IMR-90 (cell line): ENCODE measurements at regions not wholly inside any gene's neighbourhood (a gene's known extent, or its start where the extent isn't known, plus 50 kb on each side); places are given as distances from the start of the nearest gene placed in this dataset.

Source experiments
- ATAC-seq: fragments of 200-7000 bp; cut with Tn5 transposase; 2 replicates; pipeline ENCODE4 v1.9.1; 2020; ENCODE audit warnings: low read depth, mild to moderate bottlenecking, moderate library complexity
- BruUV-seq: library from RNA; stranded (reverse); fragments of 400-500 nt; replicated peaks from 2 replicates; lab custom pipeline; 2021; lab: Mats Ljungman, UMichigan
- CTCF ChIA-PET: fragments of 300-600 bp; formaldehyde crosslinking; extraction: SDS; loops from one replicate; lab custom pipeline; 2021; ENCODE audit warnings: antibody characterized with exemption; lab: Yijun Ruan, JAX
- POLR2A ChIA-PET: fragments of 300-600 bp; sonication (Branson Sonifier 250); formaldehyde crosslinking; loops from one replicate; lab custom pipeline; 2022; ENCODE audit warnings: antibody characterized with exemption; ENCODE audit not compliant: unreplicated experiment; lab: Charles Lee
- DNase-seq: peaks from one replicate; pipeline ENCODE4 v3.0.0; 2013
- H2AFZ ChIP-seq: replicated peaks from 2 replicates; pipeline ENCODE3; 2013; ENCODE audit warnings: low read length, mild to moderate bottlenecking; ENCODE audit not compliant: poor library complexity
- H2AK5ac ChIP-seq: 2 replicates; pipeline ENCODE4 v1.6.1; 2013; ENCODE audit warnings: low read depth, low read length, inconsistent platforms
- H2AK9ac ChIP-seq: replicated peaks from 2 replicates; pipeline ENCODE3; 2013; ENCODE audit warnings: mild to moderate bottlenecking, low read depth, low read length, moderate library complexity; ENCODE audit not compliant: poor library complexity
- H2BK120ac ChIP-seq: 2 replicates; pipeline ENCODE4 v1.6.1; 2013; ENCODE audit warnings: low read depth, low read length, inconsistent platforms
- H2BK15ac ChIP-seq: 3 replicates; pipeline ENCODE4 v1.6.1; 2013; ENCODE audit warnings: low read depth, low read length, inconsistent platforms
- H2BK20ac ChIP-seq: 2 replicates; pipeline ENCODE4 v1.6.1; 2013; ENCODE audit warnings: low read depth, mild to moderate bottlenecking, inconsistent platforms, low read length, moderate library complexity
- H2BK5ac ChIP-seq: 2 replicates; pipeline ENCODE4 v1.6.1; 2013; ENCODE audit warnings: mild to moderate bottlenecking, low read depth, low read length, inconsistent platforms; ENCODE audit not compliant: poor library complexity, severe bottlenecking
- H3K14ac ChIP-seq: replicated peaks from 2 replicates; pipeline ENCODE4 v1.6.1; 2013; ENCODE audit warnings: low read depth, low read length, inconsistent platforms
- H3K18ac ChIP-seq: 2 replicates; pipeline ENCODE4 v1.6.1; 2013; ENCODE audit warnings: low read depth, low read length, control low read depth
- H3K23ac ChIP-seq: 2 replicates; pipeline ENCODE4 v1.6.1; 2013; ENCODE audit warnings: low read depth, low read length, inconsistent platforms
- H3K27ac ChIP-seq: 2 replicates; pipeline ENCODE4 v1.5.1; 2013; ENCODE audit warnings: mild to moderate bottlenecking, control low read depth, low read length; ENCODE audit not compliant: insufficient read depth
- H3K27me3 ChIP-seq: 2 replicates; pipeline ENCODE4 v1.6.1; 2013; ENCODE audit warnings: low read length; ENCODE audit not compliant: control insufficient read depth, insufficient read depth
- H3K36me3 ChIP-seq: 2 replicates; pipeline ENCODE4 v1.6.1; 2013; ENCODE audit warnings: low read length, mixed read lengths; ENCODE audit not compliant: control insufficient read depth, insufficient read depth
- H3K4ac ChIP-seq: 2 replicates; pipeline ENCODE4 v1.6.1; 2013; ENCODE audit warnings: low read depth, low read length, inconsistent platforms
- H3K4me1 ChIP-seq: 2 replicates; pipeline ENCODE4 v1.6.1; 2013; ENCODE audit warnings: low read length, mixed read lengths; ENCODE audit not compliant: control insufficient read depth, insufficient read depth
- H3K4me2 ChIP-seq: 2 replicates; pipeline ENCODE4 v1.6.1; 2013; ENCODE audit warnings: low read depth, mild to moderate bottlenecking, control low read depth, low read length, moderate library complexity
- H3K4me3 ChIP-seq: 2 replicates; pipeline ENCODE4 v1.5.1; 2013; ENCODE audit warnings: low read depth, mild to moderate bottlenecking, control low read depth, low read length, moderate library complexity; ENCODE audit not compliant: insufficient read depth
- H3K56ac ChIP-seq: 2 replicates; pipeline ENCODE4 v1.6.1; 2013; ENCODE audit warnings: low read length, inconsistent platforms; ENCODE audit not compliant: insufficient read depth; ENCODE audit errors: extremely low read depth
- H3K79me1 ChIP-seq, 2 experiments: 2 replicates each; pipeline ENCODE4 v1.6.1; 2013; ENCODE audit warnings: low read length in 2 of 2, inconsistent platforms in 1 of 2, low read depth in 1 of 2
- H3K9ac ChIP-seq: 2 replicates; pipeline ENCODE4 v1.6.1; 2013; ENCODE audit warnings: low read depth, low read length, control low read depth
- H3K9me1 ChIP-seq: 2 replicates; pipeline ENCODE4 v1.6.1; 2013; ENCODE audit warnings: low read length, inconsistent platforms; ENCODE audit not compliant: insufficient read depth
- H3K9me3 ChIP-seq: 2 replicates; pipeline ENCODE4 v1.6.1; 2013; ENCODE audit warnings: low read length; ENCODE audit not compliant: control insufficient read depth, insufficient read depth
- H4K20me1 ChIP-seq: 2 replicates; pipeline ENCODE4 v1.6.1; 2013; ENCODE audit warnings: low read length, inconsistent platforms; ENCODE audit not compliant: insufficient read depth
- H4K5ac ChIP-seq: 2 replicates; pipeline ENCODE4 v1.6.1; 2013; ENCODE audit warnings: mild to moderate bottlenecking, low read depth, low read length, control low read depth
- H4K8ac ChIP-seq, 2 experiments: 2 replicates each; pipeline ENCODE4 v1.6.1; 2013; ENCODE audit warnings: low read depth in 2 of 2, low read length in 2 of 2, control low read depth in 1 of 2, inconsistent platforms in 1 of 2
- H4K91ac ChIP-seq: 2 replicates; pipeline ENCODE4 v1.6.1; 2013; ENCODE audit warnings: low read depth, low read length, inconsistent platforms; ENCODE audit not compliant: insufficient read depth
- BHLHE40 ChIP-seq: fragments of 150-350 bp; IDR thresholded peaks from 2 replicates; pipeline ENCODE4 v1.6.1; 2016; ENCODE audit warnings: mild to moderate bottlenecking, low read depth, low read length
- MAFK ChIP-seq: IDR thresholded peaks from 2 replicates; pipeline ENCODE4 v1.6.1; 2012; ENCODE audit warnings: low read depth, low read length, improper control_type of control experiment
- NFE2L2 ChIP-seq: fragments of 150-350 bp; IDR thresholded peaks from 2 replicates; pipeline ENCODE4 v1.6.1; 2016; ENCODE audit warnings: low read depth, mild to moderate bottlenecking, low read length
- WGBS, 2 experiments: methylation state at CpG; one replicate each; pipeline versions ENCODE4 v1.1.5 to v1.1.7; 2013; ENCODE audit warnings: missing lambda C conversion rate in 2 of 2; ENCODE audit not compliant: insufficient read length in 1 of 2; ENCODE audit errors: extremely low coverage in 2 of 2; 5-methylcytosine and 5-hydroxymethylcytosine counted together
- dilution Hi-C: fragments of 300-500 bp; cut with HindIII; formaldehyde crosslinking; loops from one replicate; pipeline ENCODE4 v1.14.3; 2018; ENCODE audit warnings: low sequenced_read_pairs; ENCODE audit not compliant: unreplicated experiment
- in situ Hi-C: fragments of 300-500 bp; cut with MboI; formaldehyde crosslinking; loops from 3 replicates; pipeline ENCODE4 v1.14.3; 2019; ENCODE audit warnings: low sequenced_read_pairs, inconsistent platforms, mixed read lengths
- intact Hi-C: fragments of 100-400 bp; cut with micrococcal nuclease; formaldehyde crosslinking; loops from 2 replicates; pipeline ENCODE4 v1.10.0; 2022
- TF ChIP-seq, protein P1 (sequence below): conservative IDR thresholded peaks from 2 replicates; pipeline ENCODE4 v1.5.1; 2012; ENCODE audit warnings: mild to moderate bottlenecking, low read depth, low read length, improper control_type of control experiment

DNA sequence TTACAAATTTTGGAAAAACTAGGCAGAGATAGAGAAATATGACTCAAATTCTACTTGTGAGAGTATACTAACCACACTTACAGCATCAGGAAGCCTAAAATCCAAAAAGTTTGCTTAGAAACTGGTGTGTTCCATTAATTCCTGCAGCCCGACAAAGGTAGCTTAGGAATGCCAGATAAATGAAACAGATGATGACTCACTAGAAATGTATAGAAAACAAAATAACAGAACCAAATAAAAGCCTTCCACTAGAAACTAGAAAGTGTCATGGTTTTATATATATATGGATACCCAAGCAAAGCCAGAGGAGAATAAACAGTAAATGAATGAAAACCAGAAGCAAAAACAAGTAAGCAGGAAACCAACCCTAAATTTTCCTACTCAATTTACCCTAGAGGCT, 272.2 kb upstream of the PRDM9 start:
- Histone ChIP-seq H3K18ac (no peak overlapping the region), H3K4me3 (no peak overlapping the region), H3K36me3 (no peaks in the 10 kb centered on the region), H4K8ac (no peak overlapping the region), H3K23ac (no peak overlapping the region), H3K27me3 (no peaks in the 10 kb centered on the region), H3K27ac (no peak overlapping the region), H2BK15ac (no peak overlapping the region), H3K14ac (no peak overlapping the region), H4K20me1 (no peaks in the 10 kb centered on the region), H2AFZ (no peak overlapping the region), H2AK5ac (no peak overlapping the region), H3K9me3 (0 out of 2 replicates have a peak, but pooled peaks cover 2% of the 10 kb centered on the region), H3K4me2 (no peak overlapping the region), H3K56ac (no peak overlapping the region), H4K5ac (no peak overlapping the region), H2BK20ac (no peak overlapping the region), H2BK5ac (no peak overlapping the region), H3K79me1 (no peaks in the 10 kb centered on the region), H3K9me1 (no peaks in the 10 kb centered on the region), H2BK120ac (no peak overlapping the region), H3K4ac (no peak overlapping the region), H3K4me1 (no peaks in the 10 kb centered on the region), H2AK9ac (no peak overlapping the region), H3K9ac (no peak overlapping the region), H4K91ac (no peak overlapping the region)
- ChIA-PET CTCF (no interaction called here), POLR2A (no interaction called here)
- no peak for DNase-seq
- ATAC-seq = no peak
- no peak for TF ChIP-seq MAFK
- no peak for TF ChIP-seq NFE2L2
- TF ChIP-seq, protein P1, sequence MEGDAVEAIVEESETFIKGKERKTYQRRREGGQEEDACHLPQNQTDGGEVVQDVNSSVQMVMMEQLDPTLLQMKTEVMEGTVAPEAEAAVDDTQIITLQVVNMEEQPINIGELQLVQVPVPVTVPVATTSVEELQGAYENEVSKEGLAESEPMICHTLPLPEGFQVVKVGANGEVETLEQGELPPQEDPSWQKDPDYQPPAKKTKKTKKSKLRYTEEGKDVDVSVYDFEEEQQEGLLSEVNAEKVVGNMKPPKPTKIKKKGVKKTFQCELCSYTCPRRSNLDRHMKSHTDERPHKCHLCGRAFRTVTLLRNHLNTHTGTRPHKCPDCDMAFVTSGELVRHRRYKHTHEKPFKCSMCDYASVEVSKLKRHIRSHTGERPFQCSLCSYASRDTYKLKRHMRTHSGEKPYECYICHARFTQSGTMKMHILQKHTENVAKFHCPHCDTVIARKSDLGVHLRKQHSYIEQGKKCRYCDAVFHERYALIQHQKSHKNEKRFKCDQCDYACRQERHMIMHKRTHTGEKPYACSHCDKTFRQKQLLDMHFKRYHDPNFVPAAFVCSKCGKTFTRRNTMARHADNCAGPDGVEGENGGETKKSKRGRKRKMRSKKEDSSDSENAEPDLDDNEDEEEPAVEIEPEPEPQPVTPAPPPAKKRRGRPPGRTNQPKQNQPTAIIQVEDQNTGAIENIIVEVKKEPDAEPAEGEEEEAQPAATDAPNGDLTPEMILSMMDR = no peak
- TF ChIP-seq BHLHE40 = no peak
- WGBS, 2 experiments = no CpG with 5 or more reads among the region's 1 CpG
- intact Hi-C loops = no loop called here
- dilution Hi-C loops = no loop called here
- no TSS peak for BruUV-seq
- in situ Hi-C loops = no loop called here
